Keratinocyte (primary cell): ENCODE measurements at regions not wholly inside any gene's neighbourhood (a gene's known extent, or its start where the extent isn't known, plus 50 kb on each side); places are given as distances from the start of the nearest gene placed in this dataset.

ENCODE experiments used
- DNase-seq: peaks from one replicate; pipeline ENCODE4 v3.0.0-alpha.2; 2011; ENCODE audit warnings: low read depth, missing footprints, low spot score
- FAIRE-seq: peaks from 2 replicates; lab custom pipeline; 2011; peaks lifted over from hg19 to GRCh38; lab: Jason Lieb, UNC
- H2AFZ ChIP-seq: 2 replicates; pipeline ENCODE4 v1.6.0; 2012; ENCODE audit warnings: low read length, control low read depth, inconsistent platforms; ENCODE audit not compliant: control insufficient read depth
- H3K27ac ChIP-seq: 2 replicates; pipeline ENCODE4 v1.5.1; 2011; ENCODE audit warnings: low read length; ENCODE audit not compliant: control insufficient read depth, insufficient read depth
- H3K27me3 ChIP-seq: 3 replicates; pipeline ENCODE4 v1.6.0; 2011; ENCODE audit warnings: low read length; ENCODE audit not compliant: control insufficient read depth, insufficient read depth; ENCODE audit errors: extremely low read depth
- H3K36me3 ChIP-seq, 2 experiments: 2 replicates in 1 of 2; 3 replicates in 1 of 2; pipeline ENCODE4 v1.5.1; 2011; ENCODE audit warnings: low read length in 2 of 2, mild to moderate bottlenecking in 1 of 2; ENCODE audit not compliant: control insufficient read depth in 2 of 2, insufficient read depth in 2 of 2; ENCODE audit errors: extremely low read depth in 1 of 2
- H3K4me1 ChIP-seq: 3 replicates; pipeline ENCODE4 v1.5.1; 2011; ENCODE audit warnings: low read length; ENCODE audit not compliant: control insufficient read depth, insufficient read depth; ENCODE audit errors: extremely low read depth
- H3K4me2 ChIP-seq: 3 replicates; pipeline ENCODE4 v1.6.0; 2011; ENCODE audit warnings: low read depth, low read length; ENCODE audit not compliant: control insufficient read depth, insufficient read depth; ENCODE audit errors: extremely low read depth
- H3K4me3 ChIP-seq, 3 experiments: fragments of 200-600 bp in 1 of 3; sonication (generic) in 1 of 3; 2 replicates in 2 of 3; 3 replicates in 1 of 3; pipeline ENCODE4 v1.5.1; 2011 to 2016; ENCODE audit warnings: low read length in 3 of 3, mild to moderate bottlenecking in 3 of 3, control low read depth in 2 of 3, inconsistent platforms in 1 of 3, low read depth in 1 of 3, mixed read lengths in 1 of 3, mixed run types in 1 of 3, moderate library complexity in 1 of 3; ENCODE audit not compliant: control insufficient read depth in 2 of 3, insufficient read depth in 2 of 3; ENCODE audit errors: extremely low read depth in 1 of 3
- H3K79me2 ChIP-seq: 2 replicates; pipeline ENCODE4 v1.6.0; 2012; ENCODE audit warnings: low read length; ENCODE audit not compliant: control insufficient read depth, insufficient read depth
- H3K9ac ChIP-seq: 3 replicates; pipeline ENCODE4 v1.6.0; 2011; ENCODE audit warnings: low read length; ENCODE audit not compliant: control insufficient read depth, insufficient read depth; ENCODE audit errors: extremely low read depth
- H3K9me1 ChIP-seq: 3 replicates; pipeline ENCODE4 v1.6.0; 2011; ENCODE audit warnings: low read length; ENCODE audit not compliant: control insufficient read depth, insufficient read depth; ENCODE audit errors: extremely low read depth
- H3K9me3 ChIP-seq: 2 replicates; pipeline ENCODE4 v1.5.1; 2012; ENCODE audit warnings: low read depth, low read length; ENCODE audit not compliant: control insufficient read depth
- H4K20me1 ChIP-seq: 3 replicates; pipeline ENCODE4 v1.6.0; 2011; ENCODE audit warnings: low read length; ENCODE audit not compliant: control insufficient read depth, insufficient read depth; ENCODE audit errors: extremely low read depth
- EZH2 ChIP-seq: IDR thresholded peaks from one replicate; pipeline ENCODE4 v1.6.1; 2012; ENCODE audit warnings: inconsistent platforms, mild to moderate bottlenecking, low read length, moderate library complexity
- dilution Hi-C: fragments of 300-500 bp; cut with MboI; formaldehyde crosslinking; loops from one replicate; pipeline ENCODE4 v1.7.0; 2020; ENCODE audit warnings: low sequenced_read_pairs; ENCODE audit not compliant: extremely low pct_ligation_motif_present
- TF ChIP-seq, protein P1 (sequence below), 3 experiments: IDR thresholded peaks in 1 of 3; conservative IDR thresholded peaks in 1 of 3; optimal IDR thresholded peaks in 1 of 3; 2 replicates in 2 of 3; 3 replicates in 1 of 3; pipeline versions ENCODE3 to v1.5.1; 2011; ENCODE audit warnings: low read length in 3 of 3, mild to moderate bottlenecking in 3 of 3, moderate library complexity in 2 of 3, control low read depth in 1 of 3, inconsistent platforms in 1 of 3; ENCODE audit not compliant: insufficient read depth in 2 of 3; ENCODE audit errors: extremely low read depth in 1 of 3

DNA sequence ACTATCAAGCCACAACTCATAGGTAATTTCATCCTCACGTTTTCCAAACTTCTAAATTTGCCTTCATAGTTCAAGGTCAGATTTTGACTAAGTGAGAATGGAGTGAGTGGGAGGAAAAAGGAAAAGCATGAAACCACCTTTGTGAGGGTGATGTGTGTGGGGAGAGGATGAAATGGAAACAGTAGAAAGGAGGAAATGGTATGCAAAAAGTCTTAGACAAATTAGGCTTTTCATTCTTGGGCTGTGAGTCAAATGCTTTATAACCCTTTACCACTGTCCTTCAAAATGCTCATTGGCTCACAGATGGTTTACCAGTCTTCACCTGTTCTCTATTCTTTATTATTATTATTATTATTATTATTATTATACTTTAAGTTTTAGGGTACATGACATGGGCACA, 127.2 kb downstream of the RAP2A start:
- no peak overlapping the region for H3K4me2 ChIP-seq
- no peak overlapping the region for H2AFZ ChIP-seq
- no peak overlapping the region for H3K4me3 ChIP-seq
- no peak overlapping the region for H3K27ac ChIP-seq
- FAIRE-seq = no peak
- H3K9me3 ChIP-seq = no peaks in the 10 kb centered on the region
- H3K36me3 ChIP-seq = no peaks in the 10 kb centered on the region
- H4K20me1 ChIP-seq = no peaks in the 10 kb centered on the region
- no peak for DNase-seq
- H3K27me3 ChIP-seq = no peaks in the 10 kb centered on the region
- H3K9ac ChIP-seq = no peak overlapping the region
- dilution Hi-C loops = no loop called here
- no peaks in the 10 kb centered on the region for H3K4me1 ChIP-seq
- no peaks in the 10 kb centered on the region for H3K79me2 ChIP-seq
- no peak for TF ChIP-seq EZH2
- TF ChIP-seq, protein P1, sequence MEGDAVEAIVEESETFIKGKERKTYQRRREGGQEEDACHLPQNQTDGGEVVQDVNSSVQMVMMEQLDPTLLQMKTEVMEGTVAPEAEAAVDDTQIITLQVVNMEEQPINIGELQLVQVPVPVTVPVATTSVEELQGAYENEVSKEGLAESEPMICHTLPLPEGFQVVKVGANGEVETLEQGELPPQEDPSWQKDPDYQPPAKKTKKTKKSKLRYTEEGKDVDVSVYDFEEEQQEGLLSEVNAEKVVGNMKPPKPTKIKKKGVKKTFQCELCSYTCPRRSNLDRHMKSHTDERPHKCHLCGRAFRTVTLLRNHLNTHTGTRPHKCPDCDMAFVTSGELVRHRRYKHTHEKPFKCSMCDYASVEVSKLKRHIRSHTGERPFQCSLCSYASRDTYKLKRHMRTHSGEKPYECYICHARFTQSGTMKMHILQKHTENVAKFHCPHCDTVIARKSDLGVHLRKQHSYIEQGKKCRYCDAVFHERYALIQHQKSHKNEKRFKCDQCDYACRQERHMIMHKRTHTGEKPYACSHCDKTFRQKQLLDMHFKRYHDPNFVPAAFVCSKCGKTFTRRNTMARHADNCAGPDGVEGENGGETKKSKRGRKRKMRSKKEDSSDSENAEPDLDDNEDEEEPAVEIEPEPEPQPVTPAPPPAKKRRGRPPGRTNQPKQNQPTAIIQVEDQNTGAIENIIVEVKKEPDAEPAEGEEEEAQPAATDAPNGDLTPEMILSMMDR (optimal IDR thresholded peaks at IDR 0.05 in 1 of 3, IDR thresholded peaks at IDR 0.05 in 1 of 3, conservative IDR thresholded peaks at IDR 0.05 in 1 of 3; ENCODE audit: extremely low read depth in 1 of 3, insufficient read depth in 2 of 3, low read length in 3 of 3) = no peak
- H3K9me1 ChIP-seq = no peaks in the 10 kb centered on the region

DNA sequence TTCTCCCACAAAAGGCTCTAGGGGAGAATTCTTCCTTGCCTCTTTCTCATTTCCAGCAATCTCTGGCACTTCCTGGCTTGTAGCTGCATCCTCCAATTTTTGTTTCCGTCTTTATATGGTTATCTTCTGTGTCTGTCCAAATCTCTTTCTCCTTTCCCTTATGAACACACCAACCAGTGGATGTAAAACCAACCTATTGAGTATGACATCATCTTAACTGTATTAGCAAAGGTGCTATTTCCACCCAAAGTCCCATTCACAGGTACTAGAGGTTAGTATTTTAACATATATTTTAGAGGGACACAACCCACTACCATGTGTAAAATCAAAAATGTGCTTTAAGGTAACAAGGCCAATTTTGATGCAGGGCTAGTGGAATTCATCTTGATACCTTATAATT, 129.0 kb downstream of the RAP2A start:
- dilution Hi-C loops = no loop called here

More for the DNA sequence above, 129.0 kb downstream of the RAP2A start:
- Histone ChIP-seq H3K4me3 (no peak overlapping the region), H3K36me3 (no peaks in the 10 kb centered on the region), H4K20me1 (no peaks in the 10 kb centered on the region), H3K9ac (no peak overlapping the region), H3K4me1 (peaks cover 5% of the 10 kb centered on the region), H3K27me3 (no peaks in the 10 kb centered on the region), H3K9me3 (no peaks in the 10 kb centered on the region), H3K27ac (no peak overlapping the region), H2AFZ (no peak overlapping the region), H3K79me2 (no peaks in the 10 kb centered on the region), H3K9me1 (no peaks in the 10 kb centered on the region), H3K4me2 (no peak overlapping the region)
- TF ChIP-seq, protein P1 (optimal IDR thresholded peaks at IDR 0.05 in 1 of 3, IDR thresholded peaks at IDR 0.05 in 1 of 3, conservative IDR thresholded peaks at IDR 0.05 in 1 of 3; ENCODE audit: extremely low read depth in 1 of 3, insufficient read depth in 2 of 3, low read length in 3 of 3) = no peak
- TF ChIP-seq EZH2 = no peak
- DNase-seq = no peak
- FAIRE-seq = no peak
